ENCODE measurements at regions not wholly inside any gene's neighbourhood (a gene's known extent, or its start where the extent isn't known, plus 50 kb on each side); places are given as distances from the start of the nearest gene placed in this dataset.

GRCh38 chr18:66833646-66834045 is 229.8 kb upstream of the CDH19 start:
- TF ChIP-seq CTCF (IDR thresholded peaks at IDR 0.05; ENCODE audit: insufficient read depth, low read length, poor library complexity, severe bottlenecking) = no peak
- TF ChIP-seq EZH2phosphoT487 (conservative IDR thresholded peaks at IDR 0.05; ENCODE audit: low read length) = no peak

All from SU-DHL-6 (cell line).